ENCODE measurements at regions not wholly inside any gene's neighbourhood (a gene's known extent, or its start where the extent isn't known, plus 50 kb on each side); places are given as distances from the start of the nearest gene placed in this dataset.
"Not testable (repeated sequence)": the region's sequence is repeated elsewhere in the genome, so short reads cannot be mapped to it uniquely, and the experiment has no call there.

GRCh38 chr11:122604621-122605020, 50.9 kb upstream of the UBASH3B start:
- DNase-seq, result no peak

GRCh38 chr11:122601141-122602125, 54.1 kb upstream of the UBASH3B start:
- no peak for DNase-seq

- no peak for DNase-seq
Observed at GRCh38 chr11:122600290-122600689, 55.2 kb upstream of the UBASH3B start.

GRCh38 chr11:122599434-122599833, 56.1 kb upstream of the UBASH3B start:
- no peak for DNase-seq

- DNase-seq, result no peak
Observed at GRCh38 chr11:122598971-122599370, 56.6 kb upstream of the UBASH3B start.

GRCh38 chr11:122597511-122597910, 58.0 kb upstream of the UBASH3B start:
- no peak for DNase-seq

GRCh38 chr11:122594986-122595645, 60.4 kb upstream of the UBASH3B start:
- no peak for DNase-seq

GRCh38 chr11:122593473-122594420, 61.8 kb upstream of the UBASH3B start:
- DNase-seq, result no peak

GRCh38 chr11:122592641-122593040, 62.9 kb upstream of the UBASH3B start:
- no peak for DNase-seq

GRCh38 chr11:122584670-122585069, 70.9 kb upstream of the UBASH3B start:
- no peak for DNase-seq

GRCh38 chr11:122580071-122580470, 75.5 kb upstream of the UBASH3B start:
- not testable (repeated sequence) for DNase-seq

GRCh38 chr11:122578171-122578825, 77.2 kb upstream of the UBASH3B start:
- no peak for DNase-seq

GRCh38 chr11:122572592-122572991, 82.9 kb upstream of the UBASH3B start:
- no peak for DNase-seq

- no peak for DNase-seq
Observed at GRCh38 chr11:122563761-122564160, 91.8 kb upstream of the UBASH3B start.

GRCh38 chr11:122559734-122560382, 95.7 kb upstream of the UBASH3B start:
- DNase-seq, result no peak

GRCh38 chr11:122559218-122559617, 96.3 kb upstream of the UBASH3B start:
- DNase-seq, result not testable (repeated sequence)

- DNase-seq, result not testable (repeated sequence)
Observed at GRCh38 chr11:122557163-122557562, 98.4 kb upstream of the UBASH3B start.

GRCh38 chr11:122556605-122557004, 98.9 kb upstream of the UBASH3B start:
- peak; percentile 39 for DNase-seq

GRCh38 chr11:122538060-122538459, 117.5 kb upstream of the UBASH3B start:
- DNase-seq, result no peak

- no peak for DNase-seq
Observed at GRCh38 chr11:122524898-122525297, 130.6 kb upstream of the UBASH3B start.

Data from CD4-positive, alpha-beta T cell treated with Interleukin-6 for 4 hours (primary cell).